HG03066 (cell line): ENCODE measurements at regions not wholly inside any gene's neighbourhood (a gene's known extent, or its start where the extent isn't known, plus 50 kb on each side); places are given as distances from the start of the nearest gene placed in this dataset.

Experiments
- ATAC-seq: cut with Tn5 transposase; IDR thresholded peaks from one replicate; pipeline ENCODE4 v1.9.1; 2021; ENCODE audit warnings: low read depth; ENCODE audit not compliant: unreplicated experiment

DNA sequence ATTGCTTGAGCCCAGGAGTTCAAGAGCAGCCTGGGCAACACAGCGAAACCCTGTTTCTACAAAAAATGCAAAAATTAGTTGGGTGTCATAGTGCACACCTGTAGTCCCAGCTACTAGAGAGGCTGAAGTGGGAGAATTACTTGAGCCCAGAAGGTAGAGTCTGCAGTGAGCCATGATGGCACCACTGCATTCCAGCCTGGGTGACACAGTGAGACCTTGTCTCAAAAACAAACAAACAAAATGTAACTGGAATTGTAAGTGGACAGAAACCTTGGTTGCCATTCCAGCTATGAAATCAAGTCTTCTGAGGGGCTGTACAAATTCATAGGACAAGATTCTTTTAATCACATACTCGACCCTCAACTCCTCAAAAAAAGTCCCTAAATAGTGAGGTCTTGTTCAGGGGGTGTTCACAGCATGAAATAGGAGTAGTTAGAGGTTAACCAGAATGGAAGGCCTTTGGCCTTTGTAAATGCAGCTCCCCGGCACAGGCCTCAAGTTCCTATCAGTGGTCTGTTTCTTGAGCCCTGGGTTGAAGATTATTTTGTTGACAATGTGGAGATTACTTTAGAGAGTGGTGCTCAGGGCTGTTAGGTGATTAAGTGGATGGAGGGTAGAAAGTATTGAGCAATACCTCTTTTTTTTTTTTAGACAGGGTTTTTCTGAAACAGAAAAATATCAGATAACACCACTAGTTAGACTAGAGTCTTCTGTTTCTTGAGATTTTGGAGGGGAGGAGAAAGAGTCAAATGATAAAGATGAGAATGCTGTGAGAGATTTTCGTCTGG, 138.7 kb upstream of the ZNF648 start:
- ATAC-seq, result no peak

DNA sequence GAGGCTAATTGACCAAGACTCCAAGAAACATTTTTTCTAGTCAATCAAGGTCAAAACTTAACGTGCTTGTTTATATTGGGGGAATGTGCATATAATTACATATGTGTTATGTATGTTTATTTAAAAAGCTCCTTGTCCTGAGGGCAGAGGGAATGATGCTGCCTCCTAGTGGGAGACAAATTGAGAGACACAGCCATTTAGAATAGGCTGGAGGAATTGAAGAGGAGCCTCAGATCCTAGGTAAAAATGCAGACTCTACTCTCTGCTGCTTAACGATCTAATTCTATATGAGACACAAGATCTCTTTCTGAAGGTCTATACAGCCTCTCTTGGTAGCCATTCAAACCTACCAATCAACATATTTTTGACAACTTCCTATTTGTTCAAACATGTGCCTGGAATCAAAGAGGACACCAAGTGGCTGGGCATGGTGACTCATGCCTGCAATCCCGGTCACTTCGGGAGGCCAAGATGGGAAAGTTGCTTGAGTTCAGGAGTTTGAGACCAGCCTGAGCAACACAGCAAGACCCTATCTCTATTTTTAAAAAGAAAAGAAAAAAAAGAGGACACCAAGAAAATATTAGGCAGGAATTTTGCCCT, 136.6 kb upstream of the ZNF648 start:
- ATAC-seq, result no peak

- ATAC-seq, result no peak
Measured at GRCh38 chr1:182196897-182197870, 135.7 kb upstream of the ZNF648 start.

DNA sequence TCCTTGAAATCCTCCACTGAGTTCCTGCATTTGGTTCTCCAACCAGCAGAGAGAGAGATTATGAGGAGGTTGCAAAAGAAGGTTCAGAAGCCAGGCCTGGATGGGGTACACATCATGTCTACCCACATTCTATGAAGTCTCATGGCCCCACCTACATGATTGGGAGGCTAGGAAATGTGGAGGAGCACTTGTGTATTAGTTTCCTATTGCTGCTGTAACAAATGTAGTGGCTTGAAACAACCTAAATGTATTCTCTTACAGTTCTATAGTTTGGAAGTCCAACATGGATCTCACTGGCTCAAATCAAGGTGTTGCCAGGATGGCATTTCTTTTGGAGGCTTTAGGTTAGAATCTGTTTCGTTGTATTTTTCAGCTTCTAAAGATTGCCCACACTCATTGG, 134.2 kb upstream of the ZNF648 start:
- no peak for ATAC-seq

GRCh38 chr1:182193908-182194550, 132.5 kb upstream of the ZNF648 start:
- no peak for ATAC-seq

GRCh38 chr1:182192966-182193365, 131.5 kb upstream of the ZNF648 start:
- no peak for ATAC-seq

DNA sequence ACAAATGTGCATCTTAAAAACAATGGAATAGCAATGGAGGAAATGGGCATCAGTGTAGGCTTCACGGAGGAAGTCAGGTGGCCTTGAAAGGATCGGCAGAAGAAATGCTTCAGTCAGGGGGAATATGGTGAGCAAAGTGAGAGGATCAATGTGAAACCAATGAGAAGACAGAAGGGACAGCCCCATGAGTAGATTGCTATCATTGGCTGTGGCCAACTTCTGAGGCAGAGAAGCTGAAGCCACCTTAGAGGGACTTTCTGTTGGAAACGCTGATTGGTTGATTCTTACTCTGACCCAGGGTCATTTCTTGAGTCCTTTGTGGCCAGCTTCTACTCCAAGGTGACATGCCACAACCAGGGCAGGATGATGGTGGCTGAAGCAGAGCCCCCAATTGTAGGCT, 130.7 kb upstream of the ZNF648 start:
- no peak for ATAC-seq

DNA sequence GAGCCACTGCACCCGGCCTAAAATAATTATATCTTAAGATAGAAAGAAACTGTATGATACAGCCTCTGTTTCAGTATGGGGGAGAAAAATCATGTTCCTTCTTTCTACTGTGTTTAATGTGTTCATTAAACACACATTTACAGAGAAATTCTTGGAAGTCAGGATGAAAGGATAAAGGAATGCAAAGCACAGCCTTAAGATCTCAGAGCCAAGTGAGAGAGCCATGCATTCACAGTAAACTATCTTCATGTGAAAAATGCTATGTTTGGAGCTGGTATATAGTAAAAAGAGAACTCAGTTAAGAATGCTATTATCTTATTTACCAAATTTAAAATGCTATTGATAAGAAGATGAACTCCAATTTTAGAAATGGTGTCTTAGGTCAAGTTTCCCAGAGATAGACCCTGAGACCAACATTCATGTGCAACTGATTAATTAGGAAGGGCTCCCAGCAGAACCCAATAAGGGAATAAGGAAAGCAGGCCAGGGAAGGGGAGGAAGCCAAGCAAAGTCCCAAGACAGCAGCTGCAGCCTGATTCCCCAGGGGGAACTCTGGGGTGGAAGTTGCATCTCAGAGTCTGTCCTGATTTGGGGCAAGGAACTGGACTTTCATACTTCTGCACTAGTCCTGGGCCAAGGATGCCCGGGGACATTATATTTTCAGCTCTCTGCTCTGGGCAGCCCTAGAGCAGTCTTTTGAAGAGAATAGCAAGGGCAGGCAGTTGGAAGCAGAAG, 130.0 kb upstream of the ZNF648 start:
- no peak for ATAC-seq

DNA sequence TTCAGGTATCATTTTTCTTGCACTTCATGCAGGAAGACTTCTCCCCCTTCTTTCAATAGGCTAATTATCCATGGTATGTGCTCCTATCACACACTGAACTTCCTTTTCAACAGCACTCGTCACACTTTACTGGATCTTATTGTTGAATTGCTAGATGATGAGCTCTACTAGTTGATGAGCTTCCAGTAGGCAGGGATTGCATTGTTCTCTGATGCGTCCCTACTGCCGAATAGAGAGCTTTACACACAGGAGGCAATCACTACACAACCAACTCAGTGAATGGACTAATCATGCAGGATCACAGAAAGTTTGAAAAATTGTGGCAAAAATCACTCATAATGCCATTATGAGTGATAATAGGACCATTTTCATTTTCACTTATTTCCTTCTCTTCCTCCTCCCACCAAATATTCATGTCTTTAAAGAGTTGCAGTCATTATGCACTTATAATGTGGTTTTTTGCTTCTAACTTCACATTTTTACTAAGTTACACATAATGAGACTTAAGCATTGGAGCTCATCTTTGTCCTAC, 128.1 kb upstream of the ZNF648 start:
- no peak for ATAC-seq

DNA sequence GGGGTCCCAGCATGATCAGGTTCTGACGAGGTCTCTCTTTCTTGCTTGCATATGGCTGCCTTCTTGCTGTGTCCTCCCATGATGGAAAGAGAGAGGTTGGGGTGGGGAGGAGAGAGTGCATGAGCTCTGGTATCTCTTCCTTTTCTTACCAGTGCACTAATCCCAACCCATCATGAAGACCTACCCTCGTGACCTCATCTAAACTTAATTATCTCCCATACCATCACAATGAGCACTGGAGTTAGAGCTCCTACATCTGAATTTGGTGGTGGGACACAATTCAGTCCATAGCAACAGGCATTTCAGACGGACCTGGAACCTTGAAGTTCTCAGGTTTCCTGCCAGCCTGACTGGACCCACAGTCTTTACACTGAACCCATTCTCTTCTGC, 125.2 kb upstream of the ZNF648 start:
- no peak for ATAC-seq

GRCh38 chr1:182185842-182186756, 124.6 kb upstream of the ZNF648 start:
- ATAC-seq, result no peak

GRCh38 chr1:182185136-182185535, 123.6 kb upstream of the ZNF648 start:
- no peak for ATAC-seq

DNA sequence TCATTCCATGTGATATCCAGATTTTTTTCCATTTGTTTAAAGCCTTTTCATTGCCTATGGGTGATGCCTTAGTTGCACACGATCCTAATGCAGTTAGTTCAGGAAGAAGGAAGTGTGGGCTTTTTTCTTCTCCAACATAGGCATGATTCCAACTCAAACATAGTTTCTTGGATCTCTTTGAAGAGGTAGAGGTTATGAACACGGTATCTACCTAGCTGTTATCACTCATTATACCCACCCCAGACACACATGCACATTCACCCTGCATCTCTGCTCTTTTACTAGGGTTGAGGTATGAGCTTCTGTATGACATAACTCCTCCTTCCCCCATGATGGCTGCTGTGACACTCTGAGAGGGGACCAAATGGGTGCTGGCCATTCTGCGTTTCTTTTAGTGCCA, 122.1 kb upstream of the ZNF648 start:
- no peak for ATAC-seq

DNA sequence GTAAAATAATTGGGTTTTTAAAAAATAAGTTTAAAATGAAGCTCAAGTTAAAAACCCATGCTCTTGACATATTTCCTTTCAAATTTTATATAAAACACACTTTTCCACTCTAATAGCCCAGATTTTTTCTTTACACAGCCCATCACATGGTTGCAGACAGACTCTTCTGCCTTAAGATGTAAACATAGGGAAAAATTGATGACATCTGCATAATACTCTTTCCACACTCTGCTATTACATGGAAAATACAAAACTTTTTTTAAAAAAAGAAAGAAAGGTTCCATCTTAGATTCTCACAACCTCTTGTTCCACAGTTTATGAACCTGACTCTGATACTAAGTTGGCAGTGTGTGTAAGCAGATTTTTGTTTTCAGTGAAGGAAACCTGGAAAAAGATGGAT, 120.8 kb upstream of the ZNF648 start:
- no peak for ATAC-seq

DNA sequence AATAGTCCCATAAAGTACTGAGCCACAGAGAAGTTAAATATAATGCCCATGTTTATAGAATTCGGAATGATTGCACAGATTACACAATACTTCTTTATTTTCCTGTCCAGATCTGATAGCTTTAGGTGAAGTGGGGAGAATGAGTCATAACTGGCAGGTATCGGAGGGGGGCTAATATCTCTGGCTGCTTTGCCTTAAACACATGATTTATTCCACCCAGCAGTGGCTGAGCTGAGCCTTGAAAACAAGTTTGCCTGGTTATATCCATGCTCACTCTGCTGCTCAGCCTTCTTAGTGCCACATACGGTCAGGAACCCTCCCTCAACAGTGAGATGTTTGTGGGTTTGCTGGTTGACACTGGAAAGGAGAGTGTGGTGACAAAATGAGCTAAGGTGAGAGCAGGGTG, 119.7 kb upstream of the ZNF648 start:
- ATAC-seq, result no peak

DNA sequence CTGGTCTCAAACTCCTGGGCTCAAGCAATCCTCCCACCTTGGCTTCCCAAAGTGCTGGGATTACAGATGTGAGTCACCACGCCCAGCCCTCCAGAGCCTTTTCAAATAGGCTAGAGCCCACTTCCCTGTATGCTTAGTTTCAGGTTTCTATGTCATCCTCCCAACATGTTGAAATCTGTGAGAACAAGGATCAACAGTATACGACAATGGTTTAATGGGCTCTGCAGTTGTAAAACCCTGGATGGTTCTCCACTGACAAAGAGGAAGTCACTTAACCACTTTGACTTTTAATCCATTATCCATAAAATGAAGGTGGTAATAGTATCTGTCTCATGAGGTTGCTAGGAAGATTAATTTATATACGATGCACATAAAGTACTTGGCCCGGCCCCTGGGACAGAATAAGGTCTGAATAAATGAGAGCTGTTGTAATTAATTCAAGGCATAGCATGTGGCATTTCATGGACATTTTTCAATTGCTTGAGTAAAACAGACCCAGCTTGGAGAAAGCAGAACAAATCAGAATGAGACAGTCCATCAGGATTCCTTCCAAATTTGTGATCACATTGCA, 113.9 kb upstream of the ZNF648 start:
- no peak for ATAC-seq

DNA sequence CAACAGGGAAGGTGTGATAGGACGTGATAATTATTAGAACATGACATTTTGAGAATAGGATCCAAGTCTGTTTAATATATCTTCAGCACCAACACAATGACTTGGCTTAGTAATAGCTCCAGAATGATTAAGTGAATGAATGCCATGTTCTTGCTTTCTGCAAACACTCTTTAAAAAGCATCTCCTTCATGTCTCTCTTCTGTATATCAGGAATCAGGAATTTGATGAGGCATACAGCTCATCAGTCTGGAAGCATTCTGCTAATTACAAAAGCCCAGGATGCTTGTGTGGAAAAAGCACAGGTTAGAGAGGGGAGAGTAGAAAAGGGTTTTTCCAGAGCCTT, 113.0 kb upstream of the ZNF648 start:
- no peak for ATAC-seq

GRCh38 chr1:182173808-182174512, 112.4 kb upstream of the ZNF648 start:
- no peak for ATAC-seq
